Epithelial cell of prostate (primary cell): ENCODE measurements at regions not wholly inside any gene's neighbourhood (a gene's known extent, or its start where the extent isn't known, plus 50 kb on each side); places are given as distances from the start of the nearest gene placed in this dataset.
A peak's percentile ranks its signal among the peaks of the same experiment; 100 is the strongest.
"Not testable (repeated sequence)": the region's sequence is repeated elsewhere in the genome, so short reads cannot be mapped to it uniquely, and the experiment has no call there.

ENCODE experiments used
- DNase-seq: peaks from one replicate; pipeline ENCODE4 v3.0.0-alpha.2; 2011; ENCODE audit warnings: low read depth, low spot score
- H3K27ac ChIP-seq: fragments of 450-650 bp; 2 replicates; pipeline ENCODE4 v1.5.1; 2017; ENCODE audit warnings: mild to moderate bottlenecking

GRCh38 chr12:5257763-5258495, 174.0 kb upstream of the NTF3 start:
- no peak for DNase-seq
- H3K27ac ChIP-seq = no peak overlapping the region

GRCh38 chr12:5258498-5258897, 173.4 kb upstream of the NTF3 start:
- no peak overlapping the region for H3K27ac ChIP-seq
- peak; percentile 73 for DNase-seq

- H3K27ac ChIP-seq = no peak overlapping the region
- DNase-seq = no peak
Observed at GRCh38 chr12:5258926-5259325, 173.0 kb upstream of the NTF3 start.

- H3K27ac ChIP-seq = no peak overlapping the region
- no peak for DNase-seq
Observed at GRCh38 chr12:5259523-5259922, 172.4 kb upstream of the NTF3 start.

- H3K27ac ChIP-seq = no peak overlapping the region
- DNase-seq = no peak
Observed at GRCh38 chr12:5260086-5260485, 171.8 kb upstream of the NTF3 start.

GRCh38 chr12:5260591-5261086, 171.3 kb upstream of the NTF3 start:
- DNase-seq = no peak
- no peak overlapping the region for H3K27ac ChIP-seq

GRCh38 chr12:5262450-5262849, 169.5 kb upstream of the NTF3 start:
- no peak overlapping the region for H3K27ac ChIP-seq
- no peak for DNase-seq

GRCh38 chr12:5262885-5263284, 169.0 kb upstream of the NTF3 start:
- no peak for DNase-seq
- no peak overlapping the region for H3K27ac ChIP-seq

- no peak overlapping the region for H3K27ac ChIP-seq
- no peak for DNase-seq
Observed at GRCh38 chr12:5264006-5264405, 167.9 kb upstream of the NTF3 start.

- H3K27ac ChIP-seq = no peak overlapping the region
- DNase-seq = no peak
Observed at GRCh38 chr12:5267603-5268423, 164.1 kb upstream of the NTF3 start.

- no peak overlapping the region for H3K27ac ChIP-seq
- DNase-seq = no peak
Observed at GRCh38 chr12:5268424-5269210, 163.3 kb upstream of the NTF3 start.

- no peak for DNase-seq
- no peak overlapping the region for H3K27ac ChIP-seq
Observed at GRCh38 chr12:5269846-5270245, 162.1 kb upstream of the NTF3 start.

GRCh38 chr12:5272018-5272785, 159.7 kb upstream of the NTF3 start:
- DNase-seq = no peak
- no peak overlapping the region for H3K27ac ChIP-seq

GRCh38 chr12:5273709-5274108, 158.2 kb upstream of the NTF3 start:
- no peak overlapping the region for H3K27ac ChIP-seq
- no peak for DNase-seq

- no peak overlapping the region for H3K27ac ChIP-seq
- no peak for DNase-seq
Observed at GRCh38 chr12:5276327-5276880, 155.5 kb upstream of the NTF3 start.

GRCh38 chr12:5280086-5280485, 151.8 kb upstream of the NTF3 start:
- no peak overlapping the region for H3K27ac ChIP-seq
- no peak for DNase-seq

GRCh38 chr12:5290368-5290767, 141.5 kb upstream of the NTF3 start:
- H3K27ac ChIP-seq, DNase-seq: not testable (repeated sequence)

GRCh38 chr12:5292651-5293050, 139.3 kb upstream of the NTF3 start:
- no peak overlapping the region for H3K27ac ChIP-seq
- DNase-seq = no peak

GRCh38 chr12:5293773-5294172, 138.1 kb upstream of the NTF3 start:
- no peak overlapping the region for H3K27ac ChIP-seq
- DNase-seq = no peak
